SK-N-MC (cell line): ENCODE measurements at regions not wholly inside any gene's neighbourhood (a gene's known extent, or its start where the extent isn't known, plus 50 kb on each side); places are given as distances from the start of the nearest gene placed in this dataset.

Experiments used
- EZH2 ChIP-seq: fragments of 200-600 bp; sonication (generic); IDR thresholded peaks from one replicate; pipeline ENCODE4 v1.6.1; 2017; ENCODE audit warnings: antibody characterized with exemption
- POLR2AphosphoS5 ChIP-seq: IDR thresholded peaks from 2 replicates; pipeline ENCODE4 v1.6.1; 2012; ENCODE audit warnings: mild to moderate bottlenecking, low read depth, low read length, borderline replicate concordance

GRCh38 chr1:58845942-58846341, 62.1 kb upstream of the JUN start:
- TF ChIP-seq POLR2AphosphoS5 (no peak), EZH2 (no peak)
